T-helper 2 cell treated with Interferon-gamma antibody and Interleukin-4, amounts not matched to agents 100 ng/mL and 5 ng/mL, for 36 hours (primary cell): ENCODE measurements at regions not wholly inside any gene's neighbourhood (a gene's known extent, or its start where the extent isn't known, plus 50 kb on each side); places are given as distances from the start of the nearest gene placed in this dataset.
"Not testable (repeated sequence)": the region's sequence is repeated elsewhere in the genome, so short reads cannot be mapped to it uniquely, and the experiment has no call there.

Source experiments
- intact Hi-C: fragments of 100-400 bp; cut with micrococcal nuclease; formaldehyde crosslinking; loops from one replicate; pipeline ENCODE4 v1.15.1; 2023

GRCh38 chr20:53678315-53678989 is 84.8 kb upstream of the ZNF217 start:
- intact Hi-C loops = loop anchor here (2.0 kb wide), 1 partner anchor 36 kb away; no protein-coding TSS in a partner anchor

DNA sequence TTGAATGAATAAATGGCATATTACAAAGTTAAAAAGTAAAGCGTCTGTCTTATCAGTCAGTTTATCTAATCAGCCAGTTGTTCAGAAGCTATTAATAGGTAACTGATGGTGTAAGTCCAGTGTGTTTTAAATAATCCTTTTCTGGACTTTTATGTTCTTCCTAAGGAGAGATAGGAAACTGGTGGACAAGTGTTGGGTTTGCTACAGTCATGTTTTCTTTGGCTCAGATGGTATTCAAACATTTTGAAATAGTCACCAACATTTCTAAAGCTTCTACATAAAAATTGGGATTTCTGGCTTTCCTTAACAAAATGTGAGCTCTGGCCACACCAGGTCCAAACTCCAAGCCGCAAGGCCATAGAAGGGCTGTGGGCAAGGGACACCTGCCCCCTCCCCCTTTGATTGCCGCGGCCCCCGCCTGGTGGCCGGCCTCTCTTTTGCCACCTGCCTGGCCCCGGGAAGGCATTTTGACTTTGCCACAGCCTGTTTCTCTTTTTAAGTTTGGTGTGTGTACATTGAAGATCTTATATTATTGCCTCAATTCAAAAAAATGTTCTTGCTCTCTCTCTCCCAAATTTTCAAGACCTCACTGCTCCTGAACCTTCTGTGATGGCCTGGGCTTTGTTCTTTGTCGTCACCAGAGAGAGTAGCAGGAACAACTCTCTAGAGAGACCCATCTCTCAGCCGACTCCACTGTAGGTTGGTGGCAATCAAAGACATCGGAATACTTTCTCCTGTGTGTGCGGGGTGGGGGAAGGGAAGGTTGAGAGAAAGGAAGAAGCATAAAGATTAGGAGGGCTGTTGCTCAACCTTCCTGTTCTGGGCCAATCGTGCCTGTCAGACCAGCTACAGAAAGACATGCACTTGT is 84.0 kb upstream of the ZNF217 start:
- intact Hi-C loops = loop anchor here (2.0 kb wide), 1 partner anchor 35 kb away; no protein-coding TSS in a partner anchor

DNA sequence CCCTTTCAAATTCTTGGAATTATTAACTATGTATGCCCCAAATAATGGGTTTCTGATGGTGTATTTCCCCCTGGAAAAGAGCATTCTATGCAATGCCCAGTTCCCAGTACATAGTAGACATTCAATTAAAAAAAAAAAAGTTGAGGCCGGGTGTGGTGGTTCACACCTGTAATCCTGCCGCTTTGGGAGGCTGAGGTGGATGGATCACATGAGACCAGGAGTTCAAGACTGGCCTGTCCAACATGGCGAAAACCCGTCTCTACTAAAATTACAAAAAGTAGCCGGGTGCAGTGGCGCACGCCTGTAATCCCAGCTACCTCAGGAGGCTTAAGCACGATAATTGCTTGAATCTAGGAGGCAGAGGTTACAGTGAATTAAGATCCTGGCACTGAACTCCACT is 83.3 kb upstream of the ZNF217 start:
- intact Hi-C loops = no loop called here

- intact Hi-C loops = no loop called here
These were observed 82.8 kb upstream of the ZNF217 start for GRCh38 chr20:53676519-53676822.

GRCh38 chr20:53672484-53673129 is 79.0 kb upstream of the ZNF217 start:
- intact Hi-C loops = no loop called here

DNA sequence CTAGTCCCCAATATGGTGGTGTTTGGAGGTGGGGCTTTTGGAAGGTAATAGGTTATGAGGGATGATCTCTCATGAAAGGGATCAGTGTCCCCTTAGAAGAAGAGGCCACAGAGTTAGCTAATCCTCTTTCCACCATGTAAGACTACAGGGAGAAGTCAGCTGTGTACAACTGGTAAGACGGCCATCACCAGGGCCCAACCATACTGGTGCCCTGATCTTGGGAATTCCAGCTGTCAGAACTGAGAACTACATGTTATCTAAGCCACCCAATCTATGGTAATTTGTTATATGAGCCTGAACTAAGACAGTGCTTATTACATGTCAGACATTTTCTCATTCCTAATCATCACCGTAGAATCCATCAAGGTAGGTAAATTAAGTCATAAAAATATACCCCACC is 77.7 kb upstream of the ZNF217 start:
- intact Hi-C loops = no loop called here

DNA sequence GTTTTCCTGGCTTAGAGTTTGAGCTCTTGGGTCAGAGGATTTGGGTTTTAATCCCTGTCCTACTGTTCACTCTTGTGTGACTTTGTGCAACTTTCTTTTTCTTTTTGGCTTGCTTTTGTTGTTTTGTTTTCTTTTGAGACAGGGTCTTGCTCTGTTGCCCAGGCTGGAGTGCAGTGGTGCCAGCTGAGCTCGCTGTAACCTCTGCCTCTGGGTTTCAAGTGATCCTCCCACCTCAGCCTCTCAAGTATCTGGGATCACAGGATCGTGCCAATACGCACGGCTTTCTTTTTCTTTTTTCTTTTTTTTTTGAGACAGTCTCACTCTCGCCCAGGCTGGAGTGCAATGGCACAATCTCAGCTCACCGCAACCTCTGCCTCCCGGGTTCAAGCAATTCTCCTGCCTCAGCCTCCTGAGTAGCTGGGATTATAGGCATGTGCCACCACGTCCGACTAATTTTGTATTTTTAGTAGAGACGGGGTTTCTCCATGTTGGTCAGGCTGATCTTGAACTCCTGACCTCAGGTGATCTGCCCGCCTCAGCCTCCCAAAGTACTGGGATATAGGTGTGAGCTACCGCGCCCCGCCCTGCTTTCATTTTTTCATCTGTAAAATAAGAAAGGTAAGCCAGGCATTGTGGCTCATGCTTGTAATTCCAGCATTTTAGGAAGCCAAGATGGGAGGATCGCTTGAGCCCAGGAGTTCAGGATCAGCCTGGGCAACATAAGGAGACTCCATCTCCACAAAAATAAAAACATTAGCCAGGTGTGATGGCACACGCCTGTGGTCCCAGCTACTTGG is 76.1 kb upstream of the ZNF217 start:
- intact Hi-C loops = not testable (repeated sequence)

GRCh38 chr20:53668992-53669391 is 75.4 kb upstream of the ZNF217 start:
- intact Hi-C loops = no loop called here

GRCh38 chr20:53666144-53666543 is 72.5 kb upstream of the ZNF217 start:
- intact Hi-C loops = no loop called here

- intact Hi-C loops = loop anchor here (5.0 kb wide), 1 partner anchor 42 kb away; no protein-coding TSS in a partner anchor
These were observed 70.5 kb upstream of the ZNF217 start for GRCh38 chr20:53664121-53664520.

GRCh38 chr20:53663521-53663920 is 69.9 kb upstream of the ZNF217 start:
- intact Hi-C loops = loop anchor here (5.0 kb wide), 1 partner anchor 41 kb away; no protein-coding TSS in a partner anchor

GRCh38 chr20:53662595-53662994 is 69.0 kb upstream of the ZNF217 start:
- intact Hi-C loops = loop anchor here (5.0 kb wide), 1 partner anchor 40 kb away; no protein-coding TSS in a partner anchor

DNA sequence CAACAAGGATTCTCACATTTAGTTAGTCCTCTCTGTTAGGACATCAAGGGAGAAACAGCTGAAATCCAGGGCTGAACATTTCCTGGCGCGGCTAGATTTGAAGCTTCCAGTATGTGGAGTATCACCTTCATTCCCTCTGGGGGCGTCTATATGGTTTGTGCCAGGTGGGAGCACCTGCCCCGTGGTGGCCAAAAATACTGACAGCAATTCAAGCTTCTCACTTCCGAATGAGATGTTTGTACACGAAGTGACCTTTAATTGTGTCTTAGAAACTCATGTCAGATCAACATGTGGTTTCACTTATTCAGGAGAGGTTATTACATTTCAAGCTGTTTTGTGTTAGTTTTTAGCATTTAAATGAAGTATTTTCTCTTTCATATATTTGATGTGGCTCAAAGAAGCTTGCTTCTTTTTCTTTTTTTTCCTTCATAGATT is 67.3 kb upstream of the ZNF217 start:
- intact Hi-C loops = loop anchor here (1.0 to 5.0 kb wide), 4 partner anchors 18 to 47 kb away; no protein-coding TSS in a partner anchor

- intact Hi-C loops = loop anchor here (1.0 to 5.0 kb wide), 4 partner anchors 17 to 48 kb away; no protein-coding TSS in a partner anchor
These were observed 66.7 kb upstream of the ZNF217 start for GRCh38 chr20:53660078-53660909.

GRCh38 chr20:53658973-53659372 is 65.3 kb upstream of the ZNF217 start:
- intact Hi-C loops = loop anchor here (5.0 kb wide), 1 partner anchor 183 kb away; no protein-coding TSS in a partner anchor

GRCh38 chr20:53658322-53658721 is 64.7 kb upstream of the ZNF217 start:
- intact Hi-C loops = loop anchor here (5.0 kb wide), 1 partner anchor 184 kb away; no protein-coding TSS in a partner anchor

- intact Hi-C loops = loop anchor here (5.0 kb wide), 1 partner anchor 185 kb away; no protein-coding TSS in a partner anchor
These were observed 64.1 kb upstream of the ZNF217 start for GRCh38 chr20:53657732-53658131.

GRCh38 chr20:53657279-53657678 is 63.6 kb upstream of the ZNF217 start:
- intact Hi-C loops = loop anchor here (5.0 kb wide), 1 partner anchor 185 kb away; no protein-coding TSS in a partner anchor
